ENCODE measurements at regions not wholly inside any gene's neighbourhood (a gene's known extent, or its start where the extent isn't known, plus 50 kb on each side); places are given as distances from the start of the nearest gene placed in this dataset.

- no TSS peak for BruUV-seq (replicated peaks)
- no peak overlapping the region for H3K4me3 ChIP-seq (replicated peaks in 1 of 2; ENCODE audit: low read depth in 1 of 2, low read length in 2 of 2)
- H3K9ac ChIP-seq (ENCODE audit: low read length), result no peak overlapping the region
- ATAC-seq, result no peak
- no peak overlapping the region for H3K27ac ChIP-seq (ENCODE audit: low read depth, low read length)
- intact Hi-C loops (cut with micrococcal nuclease), result no loop called here
- no peak for DNase-seq (ENCODE audit: low read depth, low spot score)
- ChIA-PET POLR2A (no interaction called here), CTCF (no interaction called here), RAD21 (ENCODE audit: low non-redundant PET in 1 of 2, low total read pairs in 2 of 2, uncharacterized antibody in 2 of 2, unreplicated experiment in 2 of 2) (no interaction called here)
- no peaks in the 10 kb centered on the region for H3K4me1 ChIP-seq (ENCODE audit: control insufficient read depth in 1 of 2, insufficient read depth in 2 of 2, low read length in 2 of 2)
- no peaks in the 10 kb centered on the region for H3K79me2 ChIP-seq (ENCODE audit: insufficient read depth, low read length)
- H3K9me3 ChIP-seq (ENCODE audit: control insufficient read depth in 1 of 2, insufficient read depth in 1 of 2, low read depth in 1 of 2, low read length in 2 of 2), result no peaks in the 10 kb centered on the region
- H3K36me3 ChIP-seq (ENCODE audit: control insufficient read depth in 1 of 2, insufficient read depth in 2 of 2, low read length in 2 of 2), result no peaks in the 10 kb centered on the region
- H4K20me1 ChIP-seq (ENCODE audit: insufficient read depth), result no peaks in the 10 kb centered on the region
- H3K9me2 ChIP-seq (ENCODE audit: insufficient read depth), result no peaks in the 10 kb centered on the region
- no peak overlapping the region for H2AFZ ChIP-seq (ENCODE audit: low read depth, low read length, poor library complexity, severe bottlenecking)
- peaks cover 52% of the 10 kb centered on the region for H3K27me3 ChIP-seq (ENCODE audit: insufficient read depth, low read length)
- H3K4me2 ChIP-seq (ENCODE audit: low read length), result no peak overlapping the region
- TF ChIP-seq CTCF (IDR thresholded peaks at IDR 0.05 in 2 of 3, conservative IDR thresholded peaks at IDR 0.05 in 1 of 3; ENCODE audit: borderline replicate concordance in 1 of 3, insufficient read depth in 1 of 3, low read depth in 2 of 3, low read length in 2 of 3), result no peak
- no peak for TF ChIP-seq POLR2A (IDR thresholded peaks at IDR 0.05; ENCODE audit: borderline replicate concordance, extremely low read depth, insufficient read depth, insufficient read length)
- TF ChIP-seq SRF (IDR thresholded peaks at IDR 0.05; ENCODE audit: low read depth), result no peak
- no peak for TF ChIP-seq ZFX (IDR thresholded peaks at IDR 0.05)
- TF ChIP-seq RAD21 (IDR thresholded peaks at IDR 0.05; ENCODE audit: low read depth), result no peak
- TF ChIP-seq SIN3A (IDR thresholded peaks at IDR 0.05; ENCODE audit: low read depth), result no peak
- TF ChIP-seq MAX (IDR thresholded peaks at IDR 0.05), result no peak
- no peak for TF ChIP-seq ZNF274 (IDR thresholded peaks at IDR 0.05; ENCODE audit: low read depth, low read length)
- TF ChIP-seq POLR2AphosphoS5 (IDR thresholded peaks at IDR 0.05; ENCODE audit: low read depth, low read length), result no peak
- no peak for TF ChIP-seq ELF1 (IDR thresholded peaks at IDR 0.05; ENCODE audit: borderline replicate concordance, low read depth)
- TF ChIP-seq ATF3 (IDR thresholded peaks at IDR 0.05), result no peak
- TF ChIP-seq REST (IDR thresholded peaks at IDR 0.05; ENCODE audit: low read depth), result no peak
Observed at GRCh38 chr1:157289424-157290105, 151.4 kb upstream of the ETV3 start.
